ENCODE measurements at regions not wholly inside any gene's neighbourhood (a gene's known extent, or its start where the extent isn't known, plus 50 kb on each side); places are given as distances from the start of the nearest gene placed in this dataset.

DNA sequence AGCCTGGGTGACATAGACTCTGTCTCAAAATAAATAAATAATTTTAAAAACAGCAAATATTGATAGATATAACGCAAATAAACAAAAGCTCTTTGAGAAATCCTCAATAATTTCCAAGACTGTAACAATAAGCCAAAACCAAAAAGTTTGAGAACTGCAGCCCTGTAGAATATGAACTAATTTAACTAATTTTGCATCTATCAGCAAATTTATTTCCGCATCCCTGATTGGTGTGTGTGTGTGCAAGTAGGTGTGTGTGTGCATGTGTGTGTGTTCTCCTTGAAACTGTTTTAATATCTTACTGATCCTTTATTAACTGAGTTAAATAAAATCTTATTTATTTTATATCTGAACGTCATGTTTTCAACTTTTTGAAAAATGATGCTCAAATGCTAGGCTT lies 67.0 kb upstream of the ISX start:
- TF ChIP-seq, protein P1, sequence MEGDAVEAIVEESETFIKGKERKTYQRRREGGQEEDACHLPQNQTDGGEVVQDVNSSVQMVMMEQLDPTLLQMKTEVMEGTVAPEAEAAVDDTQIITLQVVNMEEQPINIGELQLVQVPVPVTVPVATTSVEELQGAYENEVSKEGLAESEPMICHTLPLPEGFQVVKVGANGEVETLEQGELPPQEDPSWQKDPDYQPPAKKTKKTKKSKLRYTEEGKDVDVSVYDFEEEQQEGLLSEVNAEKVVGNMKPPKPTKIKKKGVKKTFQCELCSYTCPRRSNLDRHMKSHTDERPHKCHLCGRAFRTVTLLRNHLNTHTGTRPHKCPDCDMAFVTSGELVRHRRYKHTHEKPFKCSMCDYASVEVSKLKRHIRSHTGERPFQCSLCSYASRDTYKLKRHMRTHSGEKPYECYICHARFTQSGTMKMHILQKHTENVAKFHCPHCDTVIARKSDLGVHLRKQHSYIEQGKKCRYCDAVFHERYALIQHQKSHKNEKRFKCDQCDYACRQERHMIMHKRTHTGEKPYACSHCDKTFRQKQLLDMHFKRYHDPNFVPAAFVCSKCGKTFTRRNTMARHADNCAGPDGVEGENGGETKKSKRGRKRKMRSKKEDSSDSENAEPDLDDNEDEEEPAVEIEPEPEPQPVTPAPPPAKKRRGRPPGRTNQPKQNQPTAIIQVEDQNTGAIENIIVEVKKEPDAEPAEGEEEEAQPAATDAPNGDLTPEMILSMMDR (IDR thresholded peaks at IDR 0.05) = no peak
- no peak for TF ChIP-seq POLR2A (IDR thresholded peaks at IDR 0.05)
